Ascending aorta (tissue), 2 donors: ENCODE measurements at regions not wholly inside any gene's neighbourhood (a gene's known extent, or its start where the extent isn't known, plus 50 kb on each side); places are given as distances from the start of the nearest gene placed in this dataset.

Experiments used
- DNase-seq, 2 donors: peaks; one replicate each; pipeline ENCODE4 v3.0.0-alpha.2; 2019; ENCODE audit warnings: low spot score in 2 of 2
- H3K27ac ChIP-seq, 2 donors: fragments of 200-600 bp; sonication (generic); one replicate each; pipeline ENCODE4 v1.5.1; 2016 to 2017; ENCODE audit warnings: mild to moderate bottlenecking in 1 of 2
- H3K27me3 ChIP-seq: fragments of 200-600 bp; sonication (generic); one replicate; pipeline ENCODE4 v1.5.1; 2017
- H3K36me3 ChIP-seq, 2 donors: fragments of 200-600 bp; sonication (generic); one replicate each; pipeline ENCODE4 v1.5.1; 2016
- H3K4me1 ChIP-seq, 2 donors: fragments of 200-600 bp; sonication (generic); one replicate each; pipeline ENCODE4 v1.5.1; 2016 to 2017; ENCODE audit warnings: mild to moderate bottlenecking in 1 of 2
- H3K4me3 ChIP-seq, 2 donors: fragments of 200-600 bp; sonication (generic); one replicate each; pipeline ENCODE4 v1.5.1; 2016 to 2017; ENCODE audit warnings: mild to moderate bottlenecking in 1 of 2
- H3K9me3 ChIP-seq, 2 donors: fragments of 200-600 bp; sonication (generic); one replicate each; pipeline ENCODE4 v1.5.1; 2016
- CTCF ChIP-seq, 3 experiments: fragments of 200-600 bp in 2 of 3; fragments of 450-650 bp in 1 of 3; sonication (generic) in 2 of 3; IDR thresholded peaks; one replicate each; pipeline ENCODE4 v1.5.1; 2016 to 2019; ENCODE audit warnings: antibody characterized with exemption in 3 of 3, mild to moderate bottlenecking in 1 of 3, moderate library complexity in 1 of 3
- intact Hi-C: fragments of 100-400 bp; cut with DNase I; formaldehyde crosslinking; loops from one replicate; pipeline ENCODE4 v1.15.1; 2023

- no peaks in the 10 kb centered on the region for H3K27me3 ChIP-seq
- no peak overlapping the region for H3K27ac ChIP-seq
- intact Hi-C loops, result no loop called here
- no peak overlapping the region for H3K4me3 ChIP-seq
- H3K36me3 ChIP-seq, result no peaks in the 10 kb centered on the region
- no peaks in the 10 kb centered on the region for H3K9me3 ChIP-seq
- DNase-seq, result no peak
- H3K4me1 ChIP-seq, result no peaks in the 10 kb centered on the region
- TF ChIP-seq CTCF (IDR thresholded peaks at IDR 0.05), result no peak
These were observed 519.6 kb downstream of the METTL15 start for GRCh38 chr11:28627690-28628255.

- no peak for TF ChIP-seq CTCF (IDR thresholded peaks at IDR 0.05)
- Histone ChIP-seq H3K27ac (no peak overlapping the region), H3K27me3 (no peaks in the 10 kb centered on the region), H3K4me3 (no peak overlapping the region), H3K4me1 (no peaks in the 10 kb centered on the region), H3K36me3 (no peaks in the 10 kb centered on the region), H3K9me3 (no peaks in the 10 kb centered on the region)
- no peak for DNase-seq
- intact Hi-C loops, result no loop called here
These were observed 517.3 kb downstream of the METTL15 start for GRCh38 chr11:28625532-28625931.

DNA sequence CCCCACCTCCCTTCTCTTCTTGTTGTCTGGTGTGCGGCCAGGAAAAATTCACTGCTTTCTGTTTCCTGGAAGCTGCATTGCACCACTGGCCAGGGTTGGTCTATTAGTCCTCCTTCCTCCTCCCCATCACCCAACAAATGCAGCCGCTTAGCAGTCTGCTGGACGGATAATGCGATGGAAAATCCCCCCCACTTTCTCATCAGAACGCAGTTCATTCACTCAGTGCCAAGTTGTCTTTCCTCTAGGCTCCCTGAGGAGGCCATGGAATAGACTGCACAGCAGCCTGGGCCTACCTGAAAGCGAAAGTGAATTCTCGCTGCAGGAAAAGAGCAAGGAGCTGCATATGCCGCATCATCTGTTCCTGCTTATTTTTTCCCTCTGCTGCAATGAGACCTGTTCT is 513.6 kb downstream of the METTL15 start:
- no peak for TF ChIP-seq CTCF (IDR thresholded peaks at IDR 0.05)
- Histone ChIP-seq H3K4me3 (no peak overlapping the region), H3K36me3 (no peaks in the 10 kb centered on the region), H3K4me1 (no peaks in the 10 kb centered on the region), H3K27ac (no peak overlapping the region), H3K9me3 (no peaks in the 10 kb centered on the region), H3K27me3 (no peaks in the 10 kb centered on the region)
- intact Hi-C loops, result no loop called here
- DNase-seq, result no peak

GRCh38 chr11:28619846-28620540 is 511.8 kb downstream of the METTL15 start:
- no peak overlapping the region for H3K4me3 ChIP-seq
- no peak overlapping the region for H3K27ac ChIP-seq
- TF ChIP-seq CTCF (IDR thresholded peaks at IDR 0.05), result no peak
- H3K9me3 ChIP-seq, result no peaks in the 10 kb centered on the region
- H3K36me3 ChIP-seq, result no peaks in the 10 kb centered on the region
- no peaks in the 10 kb centered on the region for H3K27me3 ChIP-seq
- no peaks in the 10 kb centered on the region for H3K4me1 ChIP-seq
- no peak for DNase-seq
- intact Hi-C loops, result no loop called here

DNA sequence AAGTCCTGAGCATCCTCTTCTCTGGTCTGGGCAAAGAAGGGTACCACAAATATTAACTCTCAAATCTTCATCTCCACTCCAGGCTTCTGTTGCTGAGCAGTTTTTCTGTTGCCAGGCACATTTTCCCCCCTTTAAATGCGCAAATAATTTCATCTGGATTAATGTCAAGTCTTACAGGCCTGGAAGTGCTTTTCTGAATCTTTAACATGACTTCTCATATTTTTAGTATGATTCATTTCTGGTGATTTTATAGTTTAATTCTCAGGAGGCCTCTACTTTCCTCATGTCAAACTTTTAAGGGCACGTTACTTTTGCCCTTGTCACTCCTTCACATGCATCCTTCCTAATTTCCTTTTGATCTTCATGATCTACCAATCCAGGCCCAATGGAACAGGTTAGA is 510.2 kb downstream of the METTL15 start:
- TF ChIP-seq CTCF (IDR thresholded peaks at IDR 0.05), result no peak
- intact Hi-C loops, result no loop called here
- Histone ChIP-seq H3K27ac (no peak overlapping the region), H3K36me3 (no peaks in the 10 kb centered on the region), H3K4me1 (no peaks in the 10 kb centered on the region), H3K4me3 (no peak overlapping the region), H3K27me3 (no peaks in the 10 kb centered on the region), H3K9me3 (no peaks in the 10 kb centered on the region)
- no peak for DNase-seq
